HL-60 (cell line): ENCODE measurements at regions not wholly inside any gene's neighbourhood (a gene's known extent, or its start where the extent isn't known, plus 50 kb on each side); places are given as distances from the start of the nearest gene placed in this dataset. TPM values are rescaled to one million over a fixed set of nuclear protein-coding genes. Genes with fewer than 3 reads are reported as not detected.

Experiments
- microRNA-seq: library from miRNA; unstranded; fragments of <30 nt; microRNA quantifications from one replicate; pipeline ENCODE4, GENCODE V29; 2018

Small RNA genes in the stretch of these regions (microRNA-seq; reads per million reads assigned to microRNA genes)
- 12.1 reads per million, percentile 36 among the genes with 10 or more reads in this experiment for gene MIR3171
- not detected for gene MIR4307
